ENCODE measurements at regions not wholly inside any gene's neighbourhood (a gene's known extent, or its start where the extent isn't known, plus 50 kb on each side); places are given as distances from the start of the nearest gene placed in this dataset.

GRCh38 chr17:5952518-5952917 lies 117.7 kb upstream of the WSCD1 start:
- peaks cover 8 to 11% (median 8%) of the 10 kb centered on the region in 3 experiments for H3K36me3 Mint-ChIP-seq (ENCODE audit: insufficient read depth in 1 of 3, low read depth in 3 of 3)
- DNase-seq: no peak
- Histone ChIP-seq H3K27me3 (ENCODE audit: insufficient read depth, low read length) (no peaks in the 10 kb centered on the region), H3K23ac (ENCODE audit: insufficient read length, low read depth, low read length) (no peak overlapping the region), H2AK5ac (ENCODE audit: insufficient read length, low read length) (no peak overlapping the region), H3T11ph (ENCODE audit: low read length) (no peak overlapping the region), H2BK5ac (ENCODE audit: insufficient read length, low read length) (no peak overlapping the region), H4K8ac (replicated peaks; ENCODE audit: insufficient read length, low read depth, low read length) (no peak overlapping the region), H3K79me2 (ENCODE audit: insufficient read depth, low read length) (no peaks in the 10 kb centered on the region), H3K14ac (ENCODE audit: insufficient read depth, low read length) (no peak overlapping the region), H3K9me3 (ENCODE audit: control insufficient read depth, low read depth, low read length) (no peaks in the 10 kb centered on the region), H3K18ac (ENCODE audit: insufficient read length, low read depth, low read length) (no peak overlapping the region), H4K5ac (ENCODE audit: insufficient read length, low read depth, low read length) (no peak overlapping the region), H3K4me1 (ENCODE audit: insufficient read depth, low read length) (no peaks in the 10 kb centered on the region), H4K91ac (ENCODE audit: insufficient read length, low read depth, low read length) (no peak overlapping the region), H2BK20ac (ENCODE audit: low read depth, low read length, poor library complexity, severe bottlenecking) (no peak overlapping the region), H3K9ac (ENCODE audit: extremely low read depth, insufficient read length, low read length) (no peak overlapping the region), H3K23me2 (ENCODE audit: insufficient read length, low read depth, low read length, poor library complexity, severe bottlenecking) (no peaks in the 10 kb centered on the region), H3K4me2 (ENCODE audit: insufficient read depth, insufficient read length, low read length) (no peak overlapping the region), H2BK120ac (ENCODE audit: low read depth, low read length, poor library complexity, severe bottlenecking) (no peak overlapping the region), H2BK12ac (ENCODE audit: insufficient read length, low read depth, low read length) (no peak overlapping the region), H3K27ac (ENCODE audit: insufficient read length, low read depth, low read length) (no peak overlapping the region), H4K20me1 (ENCODE audit: control insufficient read depth, insufficient read depth, insufficient read length) (no peaks in the 10 kb centered on the region), H3K4ac (ENCODE audit: low read depth, low read length) (no peak overlapping the region), H2AFZ (ENCODE audit: low read length) (no peak overlapping the region), H3K56ac (ENCODE audit: insufficient read length, low read depth, low read length) (no peak overlapping the region), H2BK15ac (ENCODE audit: low read depth, low read length) (no peak overlapping the region), H3K79me1 (ENCODE audit: insufficient read depth, low read depth, low read length, poor library complexity, severe bottlenecking) (no peaks in the 10 kb centered on the region)
- no CpG with 5 or more reads among the region's 4 CpGs for whole genome bisulfite sequencing (ENCODE audit: extremely low coverage, insufficient read length, low lambda C conversion rate)
- H3K4me3 Mint-ChIP-seq: no peak overlapping the region
- peaks cover 0 to 7% of the 10 kb centered on the region in 2 experiments; a peak in 3 of 4 replicates for H3K4me1 Mint-ChIP-seq
- no peak overlapping the region for H3K27ac Mint-ChIP-seq
- H3K27me3 Mint-ChIP-seq (ENCODE audit: low read depth): peaks cover 1% of the 10 kb centered on the region; the same call in 1 of the 2 replicates
- TF ChIP-seq CTCF (conservative IDR thresholded peaks at IDR 0.05): no peak
- peaks cover 9 to 13% of the 10 kb centered on the region in 2 experiments for H3K9me3 Mint-ChIP-seq
